Caki2 (cell line): ENCODE measurements at regions not wholly inside any gene's neighbourhood (a gene's known extent, or its start where the extent isn't known, plus 50 kb on each side); places are given as distances from the start of the nearest gene placed in this dataset.
A peak's percentile ranks its signal among the peaks of the same experiment; 100 is the strongest.

ENCODE experiments used
- DNase-seq: peaks from one replicate; pipeline ENCODE4 v3.0.0-alpha.2; 2015; ENCODE audit warnings: low read depth
- in situ Hi-C: cut with HindIII; loops from 2 replicates; pipeline ENCODE4 v1.10.0; 2016; ENCODE audit warnings: low sequenced_read_pairs, low pct_unique_long_range_greater_than_20kb, mixed read lengths

DNA sequence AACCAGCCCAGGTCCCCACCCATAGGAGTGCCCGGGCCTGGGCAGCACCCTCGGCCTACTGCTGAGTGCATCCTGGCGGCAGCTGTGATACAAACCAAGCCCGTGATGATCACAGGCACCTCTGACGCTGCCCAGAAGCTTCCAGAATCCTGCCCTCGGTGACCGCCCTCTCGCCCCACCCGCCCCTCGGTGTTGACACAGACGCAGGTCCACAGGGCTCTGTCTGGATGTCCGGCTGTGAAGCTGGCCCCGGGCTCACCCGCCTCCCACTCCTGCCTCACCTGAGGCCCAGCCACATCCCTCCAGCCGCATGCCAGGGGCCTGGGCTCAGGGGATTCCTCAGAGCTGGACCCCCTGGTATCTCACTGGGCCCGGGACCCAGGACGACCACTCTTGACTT, 191.0 kb downstream of the BRD1 start:
- DNase-seq, result no peak
- in situ Hi-C loops, result no loop called here

GRCh38 chr22:49636214-49636613, 191.5 kb downstream of the BRD1 start:
- in situ Hi-C loops, result no loop called here

DNA sequence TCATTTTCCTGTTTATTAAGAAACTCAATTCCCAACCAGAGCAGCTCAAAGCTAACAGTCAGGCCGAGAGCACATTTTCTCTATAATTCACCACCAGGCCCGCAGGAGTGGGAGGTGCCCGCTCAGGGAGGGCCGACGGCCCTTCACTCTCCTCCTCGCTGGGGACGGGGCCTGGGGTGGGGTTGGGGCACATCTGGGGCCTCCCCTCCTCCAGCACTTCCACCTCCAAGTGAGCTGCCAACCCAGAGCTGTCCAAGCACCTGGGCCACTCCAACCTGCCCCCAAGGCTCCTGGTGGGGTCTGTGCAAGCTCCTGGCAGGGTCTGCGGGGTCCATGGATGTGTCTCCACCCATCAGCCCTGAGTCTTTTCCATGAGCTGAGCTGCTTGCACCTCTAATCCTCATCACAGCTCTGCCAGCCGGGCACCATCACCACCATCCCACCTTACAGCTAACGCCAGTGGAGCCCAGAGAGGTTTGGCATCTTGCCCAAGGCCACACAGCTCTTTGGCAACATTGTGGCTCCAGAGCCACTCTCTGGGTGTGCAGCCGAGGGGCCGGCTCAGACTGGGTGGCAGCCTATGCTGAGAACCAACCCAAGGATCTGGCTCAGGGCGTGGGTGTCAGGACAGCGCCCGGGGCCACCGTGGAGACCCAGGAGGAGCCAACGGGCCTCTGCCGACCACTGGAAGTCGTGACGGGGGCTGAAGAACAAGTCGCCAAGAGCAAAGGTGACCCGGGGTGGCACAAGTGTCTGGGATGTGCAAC, 193.5 kb downstream of the BRD1 start:
- in situ Hi-C loops, result no loop called here
- DNase-seq, result no peak

More at GRCh38 chr22:49636214-49636613, 191.5 kb downstream of the BRD1 start:
- no peak for DNase-seq

- no peak for DNase-seq
- in situ Hi-C loops, result no loop called here
These were observed 194.7 kb downstream of the BRD1 start for GRCh38 chr22:49633010-49633324.

GRCh38 chr22:49632199-49633009, 195.3 kb downstream of the BRD1 start:
- peak; percentile 51 for DNase-seq
- in situ Hi-C loops, result no loop called here

DNA sequence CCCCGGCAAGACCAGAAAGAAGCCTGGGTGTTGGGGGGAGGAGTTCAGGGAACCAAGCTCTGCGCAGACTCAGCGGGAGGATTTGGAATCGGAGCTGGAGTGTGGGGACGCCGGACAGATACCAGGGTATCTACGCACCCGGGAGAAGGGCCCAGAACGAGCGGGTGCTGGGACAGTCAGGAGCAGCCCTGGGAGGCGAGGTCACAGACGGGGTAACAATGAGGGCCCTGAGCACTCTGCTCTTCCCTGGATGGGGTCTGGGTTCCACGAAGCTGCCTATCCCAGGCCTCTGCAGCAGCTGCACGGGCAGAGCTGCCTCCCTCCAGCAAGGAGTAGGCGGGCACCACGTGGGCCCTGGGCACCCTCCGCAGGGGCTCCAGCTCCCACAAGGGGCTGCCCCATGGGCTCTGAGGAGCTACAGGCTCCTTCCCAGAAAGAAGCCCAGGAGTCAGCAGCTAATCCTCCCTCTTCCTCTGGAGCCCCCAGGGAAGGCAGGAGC, 197.2 kb downstream of the BRD1 start:
- no peak for DNase-seq
- in situ Hi-C loops, result no loop called here

DNA sequence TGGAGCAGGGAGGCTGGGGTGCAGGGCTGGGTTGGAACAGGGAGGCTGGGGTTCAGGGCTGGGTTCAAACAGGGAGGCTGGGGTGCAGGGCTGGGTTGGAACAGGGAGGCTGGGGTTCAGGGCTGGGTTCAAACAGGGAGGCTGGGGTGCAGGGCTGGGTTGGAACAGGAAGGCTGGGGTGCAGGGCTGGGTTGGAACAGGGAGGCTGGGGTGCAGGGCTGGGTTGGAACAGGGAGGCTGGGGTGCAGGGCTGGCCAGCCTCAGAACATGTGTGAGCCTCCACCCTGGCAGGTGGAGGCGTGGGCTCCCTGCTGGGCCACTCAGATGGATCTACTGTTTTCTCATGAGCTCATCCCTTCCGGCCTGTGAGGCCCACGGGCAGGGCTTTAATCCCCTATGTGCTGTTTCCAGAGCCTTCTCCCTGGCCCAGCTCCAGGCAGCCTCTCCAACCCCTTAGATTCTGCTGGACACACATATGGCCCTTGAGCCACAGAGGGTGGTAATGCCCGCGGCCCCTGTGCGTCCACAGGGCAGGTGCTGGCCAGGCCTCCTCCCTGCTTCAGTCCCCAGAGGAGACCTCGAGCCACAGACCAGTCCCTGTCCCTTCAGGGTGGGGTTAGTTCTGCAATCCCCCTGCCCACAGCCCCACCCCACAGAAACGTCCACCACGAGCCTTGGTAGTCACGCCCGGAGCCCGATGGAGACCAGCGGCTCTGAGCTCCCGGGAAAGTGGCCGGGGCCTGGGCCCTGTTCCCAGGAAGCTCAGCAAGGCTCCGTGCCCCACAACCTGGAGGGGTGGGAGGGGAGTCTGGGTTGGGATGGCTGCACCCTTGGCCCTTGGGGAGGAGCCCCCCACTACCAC, 197.9 kb downstream of the BRD1 start:
- in situ Hi-C loops, result no loop called here

GRCh38 chr22:49629261-49629570, 198.5 kb downstream of the BRD1 start:
- in situ Hi-C loops, result no loop called here
- no peak for DNase-seq

More for the DNA sequence above, 197.9 kb downstream of the BRD1 start:
- no peak for DNase-seq

DNA sequence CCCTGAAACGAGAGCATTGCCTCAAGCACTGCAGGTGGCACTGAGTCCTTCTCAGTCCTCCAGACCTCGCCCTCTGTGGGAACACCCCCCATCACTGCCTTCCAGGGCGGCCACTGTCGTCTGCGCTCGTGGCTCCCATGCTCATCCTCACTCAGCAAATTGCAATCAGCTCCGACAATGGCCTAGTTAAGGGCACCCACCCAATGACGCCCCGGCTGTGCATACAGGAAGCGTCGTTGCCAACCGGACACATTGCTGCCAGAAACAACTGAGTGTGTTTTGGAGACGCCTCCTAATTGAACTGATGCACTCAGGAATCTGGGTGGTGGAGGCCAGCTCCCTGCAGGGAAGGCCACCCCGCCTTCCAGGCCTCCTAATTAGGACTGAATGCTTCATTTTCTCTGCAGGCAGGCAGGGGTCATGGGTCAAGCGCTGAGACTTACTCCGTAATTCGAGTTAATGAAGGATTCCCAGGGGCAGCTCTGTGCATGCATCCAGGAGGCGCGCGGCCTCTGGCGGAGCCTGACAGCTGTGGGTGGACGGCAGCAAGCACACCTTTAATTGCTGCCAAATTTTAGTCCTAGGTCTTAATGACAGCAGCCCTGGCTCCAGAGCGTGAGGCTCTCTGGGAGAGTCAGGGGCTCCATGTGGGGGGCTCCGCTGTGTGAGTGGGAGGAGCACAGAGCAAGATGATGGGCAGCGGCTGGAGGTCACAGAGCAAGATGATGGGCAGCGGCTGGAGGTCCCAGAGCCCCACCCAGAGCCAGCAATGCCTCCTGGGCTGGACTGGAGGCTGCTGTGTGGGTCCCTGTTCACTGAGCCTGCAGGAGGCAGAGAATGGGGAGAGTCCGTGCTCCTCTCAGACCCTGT, 199.0 kb downstream of the BRD1 start:
- no peak for DNase-seq
- in situ Hi-C loops, result no loop called here

- DNase-seq, result no peak
- in situ Hi-C loops, result no loop called here
These were observed 200.2 kb downstream of the BRD1 start for GRCh38 chr22:49627217-49628181.

DNA sequence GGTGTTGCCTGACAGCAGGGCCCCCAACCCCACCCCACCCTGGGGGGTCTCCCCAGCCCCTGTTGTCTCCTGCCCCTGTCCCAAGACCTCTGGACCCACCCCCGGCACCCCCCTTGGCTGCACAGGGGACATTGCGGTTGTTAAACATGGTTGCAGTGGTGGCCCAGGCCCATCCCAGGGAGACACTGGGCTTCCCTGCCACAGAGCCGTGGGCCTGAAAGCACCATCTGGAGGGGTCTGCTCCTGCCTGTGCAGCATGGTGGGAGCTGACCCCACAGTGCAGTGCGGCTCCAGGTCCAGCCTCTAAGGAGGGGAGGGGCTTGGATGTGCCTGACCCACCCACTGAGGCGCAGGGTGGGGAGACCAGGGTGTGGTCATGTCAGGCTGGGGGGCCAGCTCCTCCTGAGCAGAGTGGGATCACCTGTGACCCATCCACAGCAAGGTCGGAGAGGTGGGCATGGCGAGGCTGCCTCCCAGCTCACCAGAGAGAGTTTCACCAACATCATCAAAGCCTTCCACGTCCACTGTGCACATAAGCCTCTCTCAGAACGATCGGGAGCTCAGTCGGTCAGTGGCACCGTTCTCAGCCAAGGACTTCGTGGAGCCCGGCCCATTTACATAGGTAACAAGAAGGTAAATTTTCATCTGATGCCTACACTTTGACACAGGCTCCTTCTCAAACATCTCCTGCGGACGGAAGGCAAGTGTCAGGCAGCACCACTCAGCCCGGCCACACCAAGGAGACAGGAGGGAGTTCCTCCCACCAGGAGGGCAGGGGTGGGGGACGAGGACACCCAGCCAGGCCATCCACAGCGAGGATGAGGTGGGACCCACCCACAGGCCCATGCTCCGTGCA, 201.1 kb downstream of the BRD1 start:
- in situ Hi-C loops, result no loop called here
- no peak for DNase-seq

DNA sequence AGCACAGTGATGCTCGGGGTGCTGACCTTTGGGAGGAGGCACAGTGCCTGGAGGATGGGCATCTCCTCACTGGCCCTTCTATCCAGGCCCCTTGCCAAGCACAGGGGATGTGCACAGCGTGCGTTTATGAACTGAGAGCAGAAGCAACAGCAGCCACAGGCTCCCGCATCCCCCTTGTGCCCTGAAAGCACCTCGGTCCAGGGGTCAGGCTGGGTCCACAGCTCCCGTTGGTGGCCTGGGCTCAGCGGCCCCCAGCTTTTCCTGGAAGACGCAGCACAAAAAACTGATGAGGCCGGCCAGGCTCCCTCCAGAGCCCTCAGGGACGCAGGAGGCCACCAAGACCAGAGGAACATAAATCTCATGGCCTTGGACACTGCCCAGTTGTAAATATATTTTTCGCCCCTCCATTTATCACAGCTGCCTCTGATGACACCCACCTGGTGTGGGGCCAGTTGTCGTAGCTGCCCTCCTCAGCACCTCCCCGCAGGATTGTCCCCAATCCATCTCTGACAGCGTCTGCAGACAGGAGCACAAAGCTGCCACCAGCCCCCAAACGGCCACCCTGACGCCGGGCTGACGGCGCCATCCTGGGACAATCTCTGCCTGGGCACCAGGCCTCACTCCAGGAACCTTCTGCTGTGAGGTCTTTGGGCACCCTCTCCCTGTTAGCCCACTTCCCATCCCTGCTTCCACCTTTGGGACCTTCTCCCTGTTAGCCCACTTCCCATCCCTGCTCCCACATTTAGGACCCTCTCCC, 203.1 kb downstream of the BRD1 start:
- in situ Hi-C loops, result no loop called here
- DNase-seq, result no peak

- in situ Hi-C loops, result no loop called here
- DNase-seq, result no peak
These were observed 204.0 kb downstream of the BRD1 start for GRCh38 chr22:49623715-49624114.

DNA sequence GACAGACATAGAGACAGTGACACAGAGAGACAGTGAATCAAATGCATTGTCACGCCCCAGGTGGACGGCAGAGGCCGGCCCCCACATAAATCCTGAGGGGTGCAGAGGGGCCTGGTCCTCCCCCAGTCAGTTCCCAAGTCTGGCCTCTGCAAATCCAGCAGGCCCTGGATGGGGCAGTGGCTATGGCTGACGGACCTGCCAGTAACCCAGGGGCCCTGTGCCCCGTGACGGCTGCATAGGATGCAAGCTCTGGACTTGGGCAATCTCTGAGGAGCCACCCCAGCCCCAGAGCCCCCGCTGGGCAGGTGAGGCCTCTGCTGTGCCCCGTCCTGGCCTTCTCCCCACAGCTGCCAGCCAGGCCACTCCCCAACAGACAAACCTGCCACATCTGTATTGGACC, 204.5 kb downstream of the BRD1 start:
- in situ Hi-C loops, result no loop called here
- no peak for DNase-seq

- in situ Hi-C loops, result no loop called here
- DNase-seq, result no peak
These were observed 205.2 kb downstream of the BRD1 start for GRCh38 chr22:49622241-49623105.
